ENCODE measurements at regions not wholly inside any gene's neighbourhood (a gene's known extent, or its start where the extent isn't known, plus 50 kb on each side); places are given as distances from the start of the nearest gene placed in this dataset.

- intact Hi-C loops (cut with micrococcal nuclease; ENCODE audit: unreplicated experiment), result no loop called here
- H3K27me3 ChIP-seq (ENCODE audit: control insufficient read depth in 1 of 2, insufficient read depth in 2 of 2, low read length in 2 of 2), result no peaks in the 10 kb centered on the region; a peak in 1 of 5 replicates
- no TSS peak for BruUV-seq (replicated peaks)
- CTCF ChIA-PET (ENCODE audit: low intra/inter-chr PET ratio, low total read pairs), result no interaction called here
- H3K4me3 ChIP-seq (replicated peaks in 1 of 3; ENCODE audit: insufficient read depth in 1 of 3, low read depth in 2 of 3, low read length in 3 of 3), result no peak overlapping the region
- H3K36me3 ChIP-seq (replicated peaks in 1 of 2; ENCODE audit: control insufficient read depth in 1 of 2, insufficient read depth in 2 of 2, low read length in 2 of 2), result no peaks in the 10 kb centered on the region
- no peak for DNase-seq (ENCODE audit: low spot score)
- H3K79me2 ChIP-seq (ENCODE audit: insufficient read depth, low read length), result no peaks in the 10 kb centered on the region
- H3K9me3 ChIP-seq (ENCODE audit: low read length), result no peaks in the 10 kb centered on the region
- WGBS (ENCODE audit: low lambda C conversion rate), result 11% methylated on average over 7 of the region's 7 CpGs
- no peak overlapping the region for H3K27ac ChIP-seq (ENCODE audit: extremely low read length, insufficient read depth, low read length)
- H2AFZ ChIP-seq (ENCODE audit: low read length), result no peak overlapping the region
- in situ Hi-C loops (cut with HindIII; ENCODE audit: extremely low pct_ligation_motif_present, low pct_unique_long_range_greater_than_20kb), result loop anchor here (25.0 kb wide), 1 partner anchor 368 kb away; no protein-coding TSS in a partner anchor
- H3K4me2 ChIP-seq (ENCODE audit: low read depth, low read length), result no peak overlapping the region
- no peak for TF ChIP-seq ZBTB7B (CRISPR knock-in tag; IDR thresholded peaks at IDR 0.05)
- TF ChIP-seq KLF15 (CRISPR knock-in tag; IDR thresholded peaks at IDR 0.05; ENCODE audit: borderline replicate concordance), result no peak
- no peak for TF ChIP-seq NBN (conservative IDR thresholded peaks at IDR 0.05)
- TF ChIP-seq ZNF564 (CRISPR knock-in tag; IDR thresholded peaks at IDR 0.05), result no peak
- no peak for TF ChIP-seq GATAD2A (CRISPR knock-in tag; IDR thresholded peaks at IDR 0.05)
- TF ChIP-seq ZNF460 (CRISPR knock-in tag; IDR thresholded peaks at IDR 0.05; ENCODE audit: borderline replicate concordance), result no peak
- TF ChIP-seq GMEB2 (CRISPR knock-in tag; IDR thresholded peaks at IDR 0.05; ENCODE audit: low read depth), result no peak
- TF ChIP-seq KLF13 (CRISPR knock-in tag; IDR thresholded peaks at IDR 0.05), result no peak
- no peak for TF ChIP-seq PITX1 (CRISPR knock-in tag; IDR thresholded peaks at IDR 0.05)
- no peak for FAIRE-seq
- no peak for ATAC-seq
- POLR2A ChIA-PET, result no interaction called here
- H3K4me1 ChIP-seq (ENCODE audit: insufficient read depth, low read length), result no peaks in the 10 kb centered on the region
- H3K9ac ChIP-seq (ENCODE audit: insufficient read depth, low read depth, low read length), result no peak overlapping the region
- no peaks in the 10 kb centered on the region for H4K20me1 ChIP-seq (ENCODE audit: insufficient read depth, low read length)
Observed at GRCh38 chr15:46080016-46080415, 445.2 kb downstream of the SQOR start.
